Calu3 (cell line): ENCODE measurements at regions not wholly inside any gene's neighbourhood (a gene's known extent, or its start where the extent isn't known, plus 50 kb on each side); places are given as distances from the start of the nearest gene placed in this dataset.

Experiments
- BruUV-seq: library from RNA; stranded (reverse); fragments of 400-500 nt; replicated peaks from 2 replicates; lab custom pipeline; 2021; lab: Mats Ljungman, UMichigan
- CTCF ChIA-PET: fragments of 300-600 bp; sonication (Branson Sonifier 250); formaldehyde crosslinking; loops from one replicate; lab custom pipeline; 2022; ENCODE audit warnings: antibody characterized with exemption; lab: Charles Lee
- DNase-seq: peaks from one replicate; pipeline ENCODE4 v3.0.0; 2022
- H3K27ac Mint-ChIP-seq: one replicate; pipeline ENCODE4 v1.8.0; 2022; ENCODE audit warnings: mixed read lengths; ENCODE audit not compliant: unreplicated experiment
- H3K27me3 Mint-ChIP-seq: one replicate; pipeline ENCODE4 v1.8.0; 2022; ENCODE audit warnings: mixed read lengths; ENCODE audit not compliant: unreplicated experiment
- H3K36me3 Mint-ChIP-seq: one replicate; pipeline ENCODE4 v1.8.0; 2022; ENCODE audit warnings: mild to moderate bottlenecking, moderate library complexity, mixed read lengths; ENCODE audit not compliant: insufficient read depth, unreplicated experiment
- H3K4me1 Mint-ChIP-seq: one replicate; pipeline ENCODE4 v1.8.0; 2022; ENCODE audit warnings: mild to moderate bottlenecking, low read depth, mixed read lengths; ENCODE audit not compliant: unreplicated experiment
- H3K4me3 Mint-ChIP-seq: one replicate; pipeline ENCODE4 v1.8.0; 2022; ENCODE audit warnings: mild to moderate bottlenecking, low read depth, moderate library complexity, mixed read lengths; ENCODE audit not compliant: unreplicated experiment
- H3K9me3 Mint-ChIP-seq: one replicate; pipeline ENCODE4 v1.8.0; 2022; ENCODE audit warnings: low read depth, mixed read lengths; ENCODE audit not compliant: unreplicated experiment
- intact Hi-C: fragments of 100-400 bp; cut with micrococcal nuclease; formaldehyde crosslinking; loops from one replicate; pipeline ENCODE4 v1.10.0; 2022; ENCODE audit not compliant: unreplicated experiment
- TF ChIP-seq, protein P1 (sequence below): fragments of 200-600 bp; IDR thresholded peaks from one replicate; pipeline ENCODE4 v1.8.0; 2022; ENCODE audit warnings: antibody characterized with exemption; ENCODE audit not compliant: unreplicated experiment

DNA sequence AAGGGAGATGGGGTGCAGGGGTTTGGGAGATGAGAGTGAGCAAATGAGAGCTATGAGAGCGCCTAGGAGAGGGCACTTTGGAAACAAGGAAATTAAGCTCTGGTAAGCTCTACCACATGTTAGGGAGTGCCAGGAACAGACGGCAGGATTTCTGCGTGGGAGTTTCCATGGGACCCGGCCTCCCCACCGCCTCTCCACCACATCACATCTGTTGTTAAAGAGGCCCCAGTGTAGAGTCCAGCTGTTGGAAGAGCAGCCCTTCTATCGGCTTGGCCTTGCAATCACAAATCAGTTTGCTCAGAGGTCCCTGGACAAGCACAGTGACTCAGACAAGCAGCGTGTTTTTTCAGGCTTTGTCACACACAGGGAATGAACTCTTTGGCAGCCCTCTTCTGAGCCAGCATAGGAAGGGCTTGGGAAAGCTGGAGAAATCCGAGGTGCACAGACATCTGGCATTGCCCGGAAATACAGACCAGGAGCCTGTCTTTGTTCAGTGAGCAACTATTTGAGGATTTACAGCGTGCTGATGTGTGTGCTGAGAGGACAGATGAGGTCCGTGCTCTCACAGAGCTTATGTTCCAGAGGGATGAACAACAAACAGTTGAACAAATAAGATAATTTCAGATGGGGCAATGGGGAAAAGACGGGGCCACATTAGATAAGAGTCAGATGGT, 370.6 kb upstream of the PROK2 start:
- peaks cover 8% of the 10 kb centered on the region for H3K4me1 Mint-ChIP-seq
- no peak overlapping the region for H3K27ac Mint-ChIP-seq
- CTCF ChIA-PET: no interaction called here
- DNase-seq: no peak
- H3K27me3 Mint-ChIP-seq: peaks cover 36% of the 10 kb centered on the region
- no peak overlapping the region for H3K4me3 Mint-ChIP-seq
- TF ChIP-seq, protein P1, sequence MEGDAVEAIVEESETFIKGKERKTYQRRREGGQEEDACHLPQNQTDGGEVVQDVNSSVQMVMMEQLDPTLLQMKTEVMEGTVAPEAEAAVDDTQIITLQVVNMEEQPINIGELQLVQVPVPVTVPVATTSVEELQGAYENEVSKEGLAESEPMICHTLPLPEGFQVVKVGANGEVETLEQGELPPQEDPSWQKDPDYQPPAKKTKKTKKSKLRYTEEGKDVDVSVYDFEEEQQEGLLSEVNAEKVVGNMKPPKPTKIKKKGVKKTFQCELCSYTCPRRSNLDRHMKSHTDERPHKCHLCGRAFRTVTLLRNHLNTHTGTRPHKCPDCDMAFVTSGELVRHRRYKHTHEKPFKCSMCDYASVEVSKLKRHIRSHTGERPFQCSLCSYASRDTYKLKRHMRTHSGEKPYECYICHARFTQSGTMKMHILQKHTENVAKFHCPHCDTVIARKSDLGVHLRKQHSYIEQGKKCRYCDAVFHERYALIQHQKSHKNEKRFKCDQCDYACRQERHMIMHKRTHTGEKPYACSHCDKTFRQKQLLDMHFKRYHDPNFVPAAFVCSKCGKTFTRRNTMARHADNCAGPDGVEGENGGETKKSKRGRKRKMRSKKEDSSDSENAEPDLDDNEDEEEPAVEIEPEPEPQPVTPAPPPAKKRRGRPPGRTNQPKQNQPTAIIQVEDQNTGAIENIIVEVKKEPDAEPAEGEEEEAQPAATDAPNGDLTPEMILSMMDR: no peak
- H3K9me3 Mint-ChIP-seq: no peaks in the 10 kb centered on the region
- BruUV-seq: no TSS peak
- H3K36me3 Mint-ChIP-seq: no peaks in the 10 kb centered on the region
- intact Hi-C loops: no loop called here

DNA sequence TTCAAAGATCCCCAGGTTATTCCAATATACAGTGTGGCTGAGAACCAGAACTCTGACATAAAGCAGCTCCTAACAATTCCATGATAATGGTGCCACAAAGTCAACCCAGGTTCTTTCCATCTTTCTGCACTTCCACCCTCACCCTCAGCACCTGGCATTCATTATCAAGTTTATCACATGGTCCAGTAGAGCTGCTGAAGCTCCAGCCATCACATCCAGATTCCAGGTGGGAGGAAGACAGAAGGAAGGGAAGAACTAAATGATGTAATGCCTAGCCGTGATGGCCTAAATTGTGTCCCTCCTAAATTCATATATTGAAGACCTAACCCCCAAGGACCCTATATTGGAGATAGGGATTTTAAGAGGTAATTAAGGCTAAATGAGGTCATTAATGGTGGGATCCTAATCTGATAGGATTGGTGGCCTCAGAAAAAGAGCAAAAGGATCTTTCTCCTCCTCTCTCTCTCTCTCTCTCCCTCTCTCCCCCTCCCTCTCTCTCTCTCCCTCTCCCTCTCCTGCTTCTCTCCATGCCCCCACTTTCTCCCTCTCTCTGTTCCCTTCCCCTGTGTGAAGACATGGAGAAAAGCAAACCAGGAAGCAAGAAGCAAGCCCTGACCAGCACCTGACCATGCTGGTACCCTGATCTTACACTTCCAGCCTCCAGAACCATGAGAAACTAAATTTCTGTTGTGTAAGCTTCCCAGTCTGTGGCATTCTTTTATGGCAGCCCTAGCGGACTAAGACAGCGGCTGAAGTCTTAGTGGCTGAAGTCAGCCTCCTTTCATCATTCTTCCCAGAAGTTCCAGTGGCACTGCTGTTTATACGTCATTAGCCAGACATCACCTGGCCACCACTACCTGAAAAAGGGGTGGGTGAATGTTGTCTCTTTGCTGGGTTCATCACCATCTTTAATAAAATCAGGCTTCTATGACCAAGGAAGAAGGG, 369.7 kb upstream of the PROK2 start:
- intact Hi-C loops: no loop called here
- BruUV-seq: no TSS peak
- H3K4me3 Mint-ChIP-seq: no peak overlapping the region
- DNase-seq: no peak
- CTCF ChIA-PET: no interaction called here
- no peak overlapping the region for H3K27ac Mint-ChIP-seq
- H3K36me3 Mint-ChIP-seq: no peaks in the 10 kb centered on the region
- H3K27me3 Mint-ChIP-seq: peaks cover 36% of the 10 kb centered on the region
- TF ChIP-seq, protein P1: no peak
- H3K9me3 Mint-ChIP-seq: no peaks in the 10 kb centered on the region
- peaks cover 8% of the 10 kb centered on the region for H3K4me1 Mint-ChIP-seq

DNA sequence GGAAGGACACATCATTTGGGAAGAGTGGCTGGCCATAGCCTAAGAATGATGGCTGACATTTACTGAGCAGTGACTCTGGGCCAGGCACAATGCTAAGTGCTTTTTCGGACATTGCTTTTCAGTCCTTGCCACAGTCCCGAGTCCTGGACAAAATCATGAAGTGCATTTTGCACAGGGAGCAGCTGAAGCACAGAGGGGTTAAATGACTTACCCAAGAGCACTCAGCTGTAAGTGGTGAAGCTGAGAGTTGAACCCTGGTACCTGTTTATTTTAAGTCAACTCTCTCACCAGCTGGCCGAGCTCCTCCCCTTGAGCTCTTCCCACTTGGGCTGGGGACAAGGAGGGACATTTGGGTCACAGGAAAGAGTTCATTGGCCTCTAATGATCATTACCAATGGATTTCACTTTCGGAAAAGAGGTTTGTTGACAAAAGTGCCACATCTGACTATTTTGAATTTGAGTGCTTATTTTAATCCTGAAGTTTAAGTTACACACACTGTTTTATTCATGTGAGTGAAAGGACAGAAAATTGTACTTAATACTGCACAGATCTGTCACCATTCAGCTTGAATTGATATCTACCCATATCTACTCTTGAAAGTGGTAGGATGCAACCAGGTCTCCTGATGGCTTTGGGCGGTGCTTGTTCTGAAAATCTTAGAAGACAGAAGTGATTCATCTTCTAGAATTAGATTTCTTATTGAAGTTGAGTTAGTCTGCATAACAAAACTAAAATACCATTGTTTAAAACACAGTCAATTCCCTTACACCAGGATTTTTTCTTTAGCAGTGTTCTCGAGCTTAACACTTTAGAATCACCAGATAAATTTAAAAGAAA, 368.7 kb upstream of the PROK2 start:
- intact Hi-C loops: no loop called here
- no peaks in the 10 kb centered on the region for H3K36me3 Mint-ChIP-seq
- no TSS peak for BruUV-seq
- CTCF ChIA-PET: no interaction called here
- no peak overlapping the region for H3K27ac Mint-ChIP-seq
- peaks cover 34% of the 10 kb centered on the region for H3K27me3 Mint-ChIP-seq
- peaks cover 8% of the 10 kb centered on the region for H3K4me1 Mint-ChIP-seq
- TF ChIP-seq, protein P1: no peak
- H3K4me3 Mint-ChIP-seq: no peak overlapping the region
- DNase-seq: no peak
- no peaks in the 10 kb centered on the region for H3K9me3 Mint-ChIP-seq
